Activated CD8-positive, alpha-beta T cell treated with anti-CD3 and anti-CD28 coated beads, Interleukin-2, amount 10 ng/mL, durations not matched to agents 7 days and 5 days (primary cell): ENCODE measurements at regions not wholly inside any gene's neighbourhood (a gene's known extent, or its start where the extent isn't known, plus 50 kb on each side); places are given as distances from the start of the nearest gene placed in this dataset.

Source experiments
- ATAC-seq: fragments of 150-1000 bp; cut with Tn5 transposase; one replicate; pipeline ENCODE4 v1.10.0; 2021; ENCODE audit warnings: moderate library complexity
- CTCF ChIA-PET: fragments of 350-600 bp; sonication (Branson Sonifier 250); formaldehyde crosslinking; loops from one replicate; lab custom pipeline; 2021; ENCODE audit warnings: antibody characterized with exemption; lab: Charles Lee
- POLR2A ChIA-PET: fragments of 350-600 bp; sonication (Branson Sonifier 250); formaldehyde crosslinking; loops from one replicate; lab custom pipeline; 2021; ENCODE audit warnings: antibody characterized with exemption; lab: Charles Lee
- DNase-seq: peaks from one replicate; pipeline ENCODE4 v3.0.0-alpha.2; 2020
- H3K27ac Mint-ChIP-seq: one replicate; pipeline ENCODE4 v1.8.0; 2021; ENCODE audit warnings: mild to moderate bottlenecking, mixed read lengths
- H3K27me3 Mint-ChIP-seq: one replicate; pipeline ENCODE4 v1.8.0; 2021; ENCODE audit warnings: low read depth, mixed read lengths
- H3K36me3 Mint-ChIP-seq: one replicate; pipeline ENCODE4 v1.8.0; 2021; ENCODE audit warnings: low read depth, mixed read lengths
- H3K4me1 Mint-ChIP-seq: one replicate; pipeline ENCODE4 v1.8.0; 2021; ENCODE audit warnings: low read depth, mixed read lengths
- H3K4me3 Mint-ChIP-seq: one replicate; pipeline ENCODE4 v1.8.0; 2021; ENCODE audit warnings: mild to moderate bottlenecking, mixed read lengths
- H3K9me3 Mint-ChIP-seq: one replicate; pipeline ENCODE4 v1.8.0; 2022; ENCODE audit warnings: mixed read lengths; ENCODE audit not compliant: insufficient read depth

- Mint-ChIP-seq H3K27me3 (peaks cover 3% of the 10 kb centered on the region), H3K9me3 (no peaks in the 10 kb centered on the region), H3K36me3 (no peaks in the 10 kb centered on the region), H3K27ac (no peak overlapping the region), H3K4me3 (no peak overlapping the region), H3K4me1 (no peaks in the 10 kb centered on the region)
- ATAC-seq: no peak
- POLR2A ChIA-PET: no interaction called here
- DNase-seq: no peak
- CTCF ChIA-PET: no interaction called here
These were observed 98.1 kb downstream of the NEDD1 start for GRCh38 chr12:97005174-97005573.

- no peaks in the 10 kb centered on the region for H3K4me1 Mint-ChIP-seq
- peaks cover 3% of the 10 kb centered on the region for H3K27me3 Mint-ChIP-seq
- no peak overlapping the region for H3K4me3 Mint-ChIP-seq
- no peaks in the 10 kb centered on the region for H3K9me3 Mint-ChIP-seq
- H3K36me3 Mint-ChIP-seq: no peaks in the 10 kb centered on the region
- POLR2A ChIA-PET: no interaction called here
- CTCF ChIA-PET: no interaction called here
- ATAC-seq (no peak), DNase-seq (no peak)
- no peak overlapping the region for H3K27ac Mint-ChIP-seq
These were observed 98.6 kb downstream of the NEDD1 start for GRCh38 chr12:97005646-97006045.

GRCh38 chr12:97006585-97006984, 99.5 kb downstream of the NEDD1 start:
- Mint-ChIP-seq H3K36me3 (no peaks in the 10 kb centered on the region), H3K27ac (no peak overlapping the region), H3K4me3 (no peak overlapping the region), H3K4me1 (no peaks in the 10 kb centered on the region), H3K27me3 (peaks cover 3% of the 10 kb centered on the region), H3K9me3 (no peaks in the 10 kb centered on the region)
- ChIA-PET CTCF (no interaction called here), POLR2A (no interaction called here)
- ATAC-seq (no peak), DNase-seq (no peak)

- POLR2A ChIA-PET: no interaction called here
- H3K4me1 Mint-ChIP-seq: no peaks in the 10 kb centered on the region
- no peak for DNase-seq
- H3K27ac Mint-ChIP-seq: no peak overlapping the region
- CTCF ChIA-PET: no interaction called here
- ATAC-seq: no peak
- H3K4me3 Mint-ChIP-seq: no peak overlapping the region
- no peaks in the 10 kb centered on the region for H3K36me3 Mint-ChIP-seq
- no peaks in the 10 kb centered on the region for H3K9me3 Mint-ChIP-seq
- H3K27me3 Mint-ChIP-seq: peaks cover 2% of the 10 kb centered on the region
These were observed 109.1 kb downstream of the NEDD1 start for GRCh38 chr12:97016163-97016562.

GRCh38 chr12:97017213-97017612, 110.2 kb downstream of the NEDD1 start:
- ChIA-PET POLR2A (no interaction called here), CTCF (no interaction called here)
- ATAC-seq: no peak
- Mint-ChIP-seq H3K9me3 (no peaks in the 10 kb centered on the region), H3K27ac (no peak overlapping the region), H3K36me3 (no peaks in the 10 kb centered on the region), H3K27me3 (peaks cover 2% of the 10 kb centered on the region), H3K4me3 (no peak overlapping the region), H3K4me1 (no peaks in the 10 kb centered on the region)
- no peak for DNase-seq

GRCh38 chr12:97022536-97023230, 115.6 kb downstream of the NEDD1 start:
- H3K27ac Mint-ChIP-seq: no peak overlapping the region
- peaks cover 2% of the 10 kb centered on the region for H3K27me3 Mint-ChIP-seq
- H3K4me3 Mint-ChIP-seq: no peak overlapping the region
- no peak for DNase-seq
- no peaks in the 10 kb centered on the region for H3K4me1 Mint-ChIP-seq
- H3K36me3 Mint-ChIP-seq: no peaks in the 10 kb centered on the region
- H3K9me3 Mint-ChIP-seq: no peaks in the 10 kb centered on the region
- CTCF ChIA-PET: no interaction called here
- ATAC-seq: no peak
- POLR2A ChIA-PET: no interaction called here

GRCh38 chr12:97024393-97024792, 117.3 kb downstream of the NEDD1 start:
- H3K4me1 Mint-ChIP-seq: no peaks in the 10 kb centered on the region
- POLR2A ChIA-PET: no interaction called here
- H3K4me3 Mint-ChIP-seq: no peak overlapping the region
- CTCF ChIA-PET: no interaction called here
- no peak overlapping the region for H3K27ac Mint-ChIP-seq
- no peaks in the 10 kb centered on the region for H3K36me3 Mint-ChIP-seq
- no peaks in the 10 kb centered on the region for H3K9me3 Mint-ChIP-seq
- ATAC-seq: no peak
- H3K27me3 Mint-ChIP-seq: no peaks in the 10 kb centered on the region
- DNase-seq: no peak

- POLR2A ChIA-PET: no interaction called here
- no peak for ATAC-seq
- Mint-ChIP-seq H3K4me1 (no peaks in the 10 kb centered on the region), H3K36me3 (no peaks in the 10 kb centered on the region), H3K9me3 (no peaks in the 10 kb centered on the region), H3K27me3 (no peaks in the 10 kb centered on the region), H3K4me3 (no peak overlapping the region), H3K27ac (no peak overlapping the region)
- DNase-seq: no peak
- CTCF ChIA-PET: no interaction called here
These were observed 119.8 kb downstream of the NEDD1 start for GRCh38 chr12:97026901-97027300.

- Mint-ChIP-seq H3K9me3 (no peaks in the 10 kb centered on the region), H3K27me3 (no peaks in the 10 kb centered on the region), H3K36me3 (no peaks in the 10 kb centered on the region), H3K27ac (no peak overlapping the region), H3K4me1 (no peaks in the 10 kb centered on the region), H3K4me3 (no peak overlapping the region)
- ATAC-seq (no peak), DNase-seq (no peak)
- ChIA-PET CTCF (no interaction called here), POLR2A (no interaction called here)
These were observed 120.4 kb downstream of the NEDD1 start for GRCh38 chr12:97027482-97027881.

GRCh38 chr12:97038131-97038530, 131.1 kb downstream of the NEDD1 start:
- Mint-ChIP-seq H3K4me1 (no peaks in the 10 kb centered on the region), H3K9me3 (no peaks in the 10 kb centered on the region), H3K4me3 (no peak overlapping the region), H3K27ac (no peak overlapping the region), H3K27me3 (no peaks in the 10 kb centered on the region), H3K36me3 (no peaks in the 10 kb centered on the region)
- ChIA-PET POLR2A (no interaction called here), CTCF (no interaction called here)
- no peak for ATAC-seq
- DNase-seq: no peak

- ATAC-seq (no peak), DNase-seq (no peak)
- ChIA-PET POLR2A (no interaction called here), CTCF (no interaction called here)
- Mint-ChIP-seq H3K4me3 (no peak overlapping the region), H3K4me1 (no peaks in the 10 kb centered on the region), H3K27me3 (no peaks in the 10 kb centered on the region), H3K27ac (no peak overlapping the region), H3K36me3 (no peaks in the 10 kb centered on the region), H3K9me3 (no peaks in the 10 kb centered on the region)
These were observed 131.8 kb downstream of the NEDD1 start for GRCh38 chr12:97038834-97039233.

- ATAC-seq (no peak), DNase-seq (no peak)
- Mint-ChIP-seq H3K27me3 (no peaks in the 10 kb centered on the region), H3K27ac (no peak overlapping the region), H3K4me1 (no peaks in the 10 kb centered on the region), H3K36me3 (no peaks in the 10 kb centered on the region), H3K9me3 (no peaks in the 10 kb centered on the region), H3K4me3 (no peak overlapping the region)
- CTCF ChIA-PET: no interaction called here
- POLR2A ChIA-PET: no interaction called here
These were observed 139.8 kb downstream of the NEDD1 start for GRCh38 chr12:97046901-97047300.

GRCh38 chr12:97047361-97047760, 140.3 kb downstream of the NEDD1 start:
- Mint-ChIP-seq H3K4me3 (no peak overlapping the region), H3K9me3 (no peaks in the 10 kb centered on the region), H3K27ac (no peak overlapping the region), H3K36me3 (no peaks in the 10 kb centered on the region), H3K4me1 (no peaks in the 10 kb centered on the region), H3K27me3 (no peaks in the 10 kb centered on the region)
- no peak for DNase-seq
- ATAC-seq: no peak
- ChIA-PET CTCF (no interaction called here), POLR2A (no interaction called here)
